Peyer's patch (tissue), 4 donors: ENCODE measurements at regions not wholly inside any gene's neighbourhood (a gene's known extent, or its start where the extent isn't known, plus 50 kb on each side); places are given as distances from the start of the nearest gene placed in this dataset.

ENCODE experiments used
- DNase-seq, 3 donors: peaks; one replicate each; pipeline ENCODE4 v3.0.0-alpha.2; 2017 to 2019
- H3K27ac ChIP-seq, 4 donors: fragments of 200-600 bp; sonication (generic); one replicate each; pipeline ENCODE4 v1.5.1; 2016 to 2019
- H3K27me3 ChIP-seq, 2 donors: fragments of 200-600 bp; sonication (generic); one replicate each; pipeline ENCODE4 v1.5.1; 2019
- H3K36me3 ChIP-seq, 3 donors: fragments of 200-600 bp; sonication (generic); one replicate each; pipeline ENCODE4 v1.5.1; 2016 to 2019
- H3K4me1 ChIP-seq, 4 donors: fragments of 200-600 bp; sonication (generic); one replicate each; pipeline ENCODE4 v1.5.1; 2016 to 2019
- H3K4me3 ChIP-seq, 4 donors: fragments of 200-600 bp; sonication (generic); 1 replicate in 3 of 4; 2 replicates in 1 of 4; pipeline ENCODE4 v1.5.1; 2016 to 2019; ENCODE audit warnings: mild to moderate bottlenecking in 1 of 4
- H3K9me3 ChIP-seq, 4 donors: fragments of 200-600 bp; sonication (generic); one replicate each; pipeline ENCODE4 v1.5.1; 2016 to 2019; ENCODE audit warnings: mild to moderate bottlenecking in 1 of 4
- POLR2A ChIP-seq, 2 donors: fragments of 450-650 bp; IDR thresholded peaks; one replicate each; pipeline ENCODE4 v1.5.1; 2017; ENCODE audit warnings: antibody characterized with exemption in 2 of 2, mild to moderate bottlenecking in 2 of 2, moderate library complexity in 2 of 2
- TF ChIP-seq, protein P1 (sequence below), 6 experiments: fragments of 450-650 bp in 4 of 6; fragments of 200-600 bp in 2 of 6; sonication (generic) in 1 of 6; IDR thresholded peaks; one replicate each; pipeline ENCODE4 v1.5.1; 2017 to 2019; ENCODE audit warnings: antibody characterized with exemption in 6 of 6, mild to moderate bottlenecking in 3 of 6, moderate library complexity in 1 of 6

DNA sequence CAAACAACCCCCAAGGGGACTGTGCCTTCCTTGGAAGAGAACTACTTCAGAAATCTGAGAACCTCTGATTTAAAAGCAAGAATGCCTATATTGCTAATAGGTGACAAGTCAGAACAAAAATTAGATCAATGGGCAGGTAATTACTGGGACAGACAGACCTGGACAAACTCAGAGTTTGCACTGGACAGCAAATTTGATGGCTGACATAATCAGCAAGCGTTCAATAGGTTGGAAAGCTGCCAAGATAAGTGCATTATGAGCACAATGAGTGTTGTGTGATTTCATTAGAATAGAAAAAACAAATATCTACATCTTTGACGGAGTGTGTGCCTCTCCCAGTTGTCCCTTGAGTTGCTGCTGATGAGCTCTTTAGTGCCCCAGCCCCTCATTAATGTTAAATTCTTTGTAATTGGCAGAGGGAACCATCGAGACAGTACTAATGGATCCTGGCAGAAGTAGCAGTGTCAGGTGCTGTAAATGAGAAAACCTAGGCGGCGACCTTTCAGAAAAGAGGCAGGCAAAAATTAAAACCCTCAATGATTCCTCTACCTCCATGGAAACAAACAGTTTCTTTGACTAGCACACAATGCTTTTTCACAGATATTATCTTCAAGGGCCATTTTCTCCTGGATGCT is 116.5 kb upstream of the COL21A1 start:
- DNase-seq: no peak
- Histone ChIP-seq H3K4me1 (no peaks in the 10 kb centered on the region), H3K27me3 (no peaks in the 10 kb centered on the region), H3K27ac (no peak overlapping the region), H3K4me3 (no peak overlapping the region), H3K9me3 (no peaks in the 10 kb centered on the region), H3K36me3 (no peaks in the 10 kb centered on the region)
- TF ChIP-seq, protein P1, sequence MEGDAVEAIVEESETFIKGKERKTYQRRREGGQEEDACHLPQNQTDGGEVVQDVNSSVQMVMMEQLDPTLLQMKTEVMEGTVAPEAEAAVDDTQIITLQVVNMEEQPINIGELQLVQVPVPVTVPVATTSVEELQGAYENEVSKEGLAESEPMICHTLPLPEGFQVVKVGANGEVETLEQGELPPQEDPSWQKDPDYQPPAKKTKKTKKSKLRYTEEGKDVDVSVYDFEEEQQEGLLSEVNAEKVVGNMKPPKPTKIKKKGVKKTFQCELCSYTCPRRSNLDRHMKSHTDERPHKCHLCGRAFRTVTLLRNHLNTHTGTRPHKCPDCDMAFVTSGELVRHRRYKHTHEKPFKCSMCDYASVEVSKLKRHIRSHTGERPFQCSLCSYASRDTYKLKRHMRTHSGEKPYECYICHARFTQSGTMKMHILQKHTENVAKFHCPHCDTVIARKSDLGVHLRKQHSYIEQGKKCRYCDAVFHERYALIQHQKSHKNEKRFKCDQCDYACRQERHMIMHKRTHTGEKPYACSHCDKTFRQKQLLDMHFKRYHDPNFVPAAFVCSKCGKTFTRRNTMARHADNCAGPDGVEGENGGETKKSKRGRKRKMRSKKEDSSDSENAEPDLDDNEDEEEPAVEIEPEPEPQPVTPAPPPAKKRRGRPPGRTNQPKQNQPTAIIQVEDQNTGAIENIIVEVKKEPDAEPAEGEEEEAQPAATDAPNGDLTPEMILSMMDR (IDR thresholded peaks at IDR 0.05): no peak

GRCh38 chr6:56361812-56362211 is 114.4 kb upstream of the COL21A1 start:
- TF ChIP-seq, protein P1 (IDR thresholded peaks at IDR 0.05): no peak
- no peak for TF ChIP-seq POLR2A (IDR thresholded peaks at IDR 0.05)
- no peaks in the 10 kb centered on the region for H3K9me3 ChIP-seq
- no peak for DNase-seq

DNA sequence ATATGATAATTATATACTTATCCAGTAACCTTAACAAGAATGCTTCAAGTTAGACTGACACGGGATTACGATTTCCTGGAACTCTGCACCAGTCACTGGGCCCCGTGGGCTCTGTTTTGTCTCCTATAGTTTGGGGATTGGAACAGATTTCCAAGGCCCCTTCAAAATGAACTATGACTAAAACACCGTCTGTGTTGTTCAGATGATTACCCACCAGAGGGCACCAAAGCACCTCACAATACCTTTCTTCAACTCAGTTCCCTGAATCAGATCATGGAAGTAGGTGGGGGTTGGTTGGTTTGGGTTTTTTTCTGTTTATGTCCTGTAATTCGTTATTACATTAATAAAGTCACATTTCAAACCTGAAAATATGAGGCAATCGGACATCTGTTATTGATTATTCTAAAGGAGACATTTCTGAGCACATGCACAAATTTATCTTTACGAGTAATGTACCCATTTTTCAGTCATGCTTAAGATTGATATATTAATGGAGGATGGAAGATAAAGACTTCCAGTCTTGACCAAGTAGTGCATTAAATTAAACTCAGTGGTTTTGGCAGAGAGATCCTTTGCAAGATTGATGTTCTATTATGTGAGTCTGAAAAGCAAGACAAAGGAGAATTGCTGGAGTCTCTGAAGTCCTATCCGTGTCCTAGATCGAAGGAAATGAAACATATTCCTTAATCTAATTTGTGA is 112.0 kb upstream of the COL21A1 start:
- H3K27me3 ChIP-seq: no peaks in the 10 kb centered on the region
- no peak overlapping the region for H3K27ac ChIP-seq
- H3K4me1 ChIP-seq: no peaks in the 10 kb centered on the region
- no peaks in the 10 kb centered on the region for H3K9me3 ChIP-seq
- TF ChIP-seq POLR2A (IDR thresholded peaks at IDR 0.05): no peak
- TF ChIP-seq, protein P1 (IDR thresholded peaks at IDR 0.05): peak; percentile 31 to 93 (median 83)
- H3K4me3 ChIP-seq: no peak overlapping the region
- H3K36me3 ChIP-seq: no peaks in the 10 kb centered on the region
- DNase-seq: peak in 2 of 3 donors; percentile 55 to 88

More at GRCh38 chr6:56361812-56362211, 114.4 kb upstream of the COL21A1 start:
- Histone ChIP-seq H3K4me1 (no peaks in the 10 kb centered on the region), H3K4me3 (no peak overlapping the region), H3K27me3 (no peaks in the 10 kb centered on the region), H3K27ac (no peak overlapping the region), H3K36me3 (no peaks in the 10 kb centered on the region)

GRCh38 chr6:56357616-56358373 is 110.4 kb upstream of the COL21A1 start:
- no peak overlapping the region for H3K27ac ChIP-seq
- TF ChIP-seq, protein P1 (IDR thresholded peaks at IDR 0.05): no peak
- no peak for TF ChIP-seq POLR2A (IDR thresholded peaks at IDR 0.05)

GRCh38 chr6:56356426-56356825 is 109.0 kb upstream of the COL21A1 start:
- Histone ChIP-seq H3K27me3 (no peaks in the 10 kb centered on the region), H3K36me3 (no peaks in the 10 kb centered on the region), H3K9me3 (no peaks in the 10 kb centered on the region), H3K4me3 (no peak overlapping the region), H3K4me1 (no peaks in the 10 kb centered on the region), H3K27ac (no peak overlapping the region)
- TF ChIP-seq, protein P1 (IDR thresholded peaks at IDR 0.05): no peak
- DNase-seq: no peak

More at GRCh38 chr6:56357616-56358373, 110.4 kb upstream of the COL21A1 start:
- no peak for DNase-seq
- Histone ChIP-seq H3K9me3 (no peaks in the 10 kb centered on the region), H3K36me3 (no peaks in the 10 kb centered on the region), H3K4me1 (no peaks in the 10 kb centered on the region), H3K4me3 (no peak overlapping the region), H3K27me3 (no peaks in the 10 kb centered on the region)
